SK-N-SH treated with all-trans-retinoic acid at 6 μM for 48 hours (cell line): ENCODE measurements at regions not wholly inside any gene's neighbourhood (a gene's known extent, or its start where the extent isn't known, plus 50 kb on each side); places are given as distances from the start of the nearest gene placed in this dataset.

Source experiments
- GLIS3 ChIP-seq: fragments of 250-450 bp; sonication (Bioruptor Pico); IDR thresholded peaks from 2 replicates; pipeline ENCODE4 v1.5.0; 2020; ENCODE audit warnings: mild to moderate bottlenecking, moderate library complexity
- RARB ChIP-seq: fragments of 250-450 bp; sonication (Bioruptor Pico); IDR thresholded peaks from 2 replicates; pipeline ENCODE4 v1.8.0; 2021; ENCODE audit warnings: mild to moderate bottlenecking, moderate library complexity
- TCF4 ChIP-seq: fragments of 250-450 bp; sonication (Bioruptor Pico); IDR thresholded peaks from 2 replicates; pipeline ENCODE4 v1.8.0; 2021; ENCODE audit warnings: mild to moderate bottlenecking, moderate library complexity, borderline replicate concordance
- ZFP3 ChIP-seq: fragments of 250-450 bp; sonication (Bioruptor Pico); IDR thresholded peaks from 2 replicates; pipeline ENCODE4 v1.5.0; 2020; ENCODE audit warnings: mild to moderate bottlenecking, moderate library complexity
- ZFP30 ChIP-seq: fragments of 450-650 bp; formaldehyde crosslinking; IDR thresholded peaks from 2 replicates; pipeline ENCODE4 v1.5.0; 2022; ENCODE audit warnings: mild to moderate bottlenecking, moderate library complexity
- ZNF8 ChIP-seq: fragments of 450-650 bp; formaldehyde crosslinking; IDR thresholded peaks from 2 replicates; pipeline ENCODE4 v1.5.0; 2020; ENCODE audit warnings: mild to moderate bottlenecking, moderate library complexity
- TF ChIP-seq, protein P1 (sequence below): fragments of 250-450 bp; sonication (Bioruptor Pico); IDR thresholded peaks from 2 replicates; pipeline ENCODE4 v1.8.0; 2020; ENCODE audit warnings: mild to moderate bottlenecking, moderate library complexity, borderline replicate concordance
- TF ChIP-seq, protein P2 (sequence below): fragments of 250-450 bp; sonication (Bioruptor Pico); IDR thresholded peaks from 2 replicates; pipeline ENCODE4 v1.5.0; 2020; ENCODE audit warnings: mild to moderate bottlenecking, moderate library complexity

DNA sequence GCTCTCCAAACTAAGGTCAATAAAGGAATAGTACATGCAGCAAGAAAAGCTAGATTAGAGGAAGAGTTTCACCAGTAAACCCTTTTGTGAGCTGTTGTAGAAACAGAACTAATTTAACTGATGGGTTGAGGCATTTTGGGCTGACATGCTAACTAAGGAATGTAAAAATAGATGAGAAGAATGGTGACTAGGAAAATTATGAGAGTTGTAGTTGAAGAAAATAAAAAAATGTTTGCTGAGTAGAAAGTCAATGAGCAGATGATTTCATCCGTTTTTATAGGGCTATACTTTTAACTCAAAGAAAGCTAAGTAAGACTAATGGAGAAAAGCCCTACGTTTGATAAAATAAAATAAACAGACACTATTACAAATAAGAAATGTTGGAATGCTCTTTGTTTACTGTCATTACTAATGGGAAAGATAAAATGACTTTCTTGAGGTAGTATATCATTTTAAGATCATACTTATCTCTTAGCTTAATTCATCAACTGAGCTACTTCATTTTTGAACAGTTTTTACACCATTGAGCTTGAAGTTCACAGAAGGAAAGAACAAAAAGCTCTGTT is 209.4 kb upstream of the DPH6 start:
- TF ChIP-seq ZFP30 (CRISPR knock-in tag) (no peak), GLIS3 (CRISPR knock-in tag) (no peak), TCF4 (CRISPR knock-in tag) (no peak), ZFP3 (CRISPR knock-in tag) (no peak), ZNF8 (CRISPR knock-in tag) (no peak), RARB (CRISPR knock-in tag) (no peak)
- TF ChIP-seq, protein P1, sequence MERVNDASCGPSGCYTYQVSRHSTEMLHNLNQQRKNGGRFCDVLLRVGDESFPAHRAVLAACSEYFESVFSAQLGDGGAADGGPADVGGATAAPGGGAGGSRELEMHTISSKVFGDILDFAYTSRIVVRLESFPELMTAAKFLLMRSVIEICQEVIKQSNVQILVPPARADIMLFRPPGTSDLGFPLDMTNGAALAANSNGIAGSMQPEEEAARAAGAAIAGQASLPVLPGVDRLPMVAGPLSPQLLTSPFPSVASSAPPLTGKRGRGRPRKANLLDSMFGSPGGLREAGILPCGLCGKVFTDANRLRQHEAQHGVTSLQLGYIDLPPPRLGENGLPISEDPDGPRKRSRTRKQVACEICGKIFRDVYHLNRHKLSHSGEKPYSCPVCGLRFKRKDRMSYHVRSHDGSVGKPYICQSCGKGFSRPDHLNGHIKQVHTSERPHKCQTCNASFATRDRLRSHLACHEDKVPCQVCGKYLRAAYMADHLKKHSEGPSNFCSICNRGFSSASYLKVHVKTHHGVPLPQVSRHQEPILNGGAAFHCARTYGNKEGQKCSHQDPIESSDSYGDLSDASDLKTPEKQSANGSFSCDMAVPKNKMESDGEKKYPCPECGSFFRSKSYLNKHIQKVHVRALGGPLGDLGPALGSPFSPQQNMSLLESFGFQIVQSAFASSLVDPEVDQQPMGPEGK (CRISPR knock-in tag), result no peak
- TF ChIP-seq, protein P2, sequence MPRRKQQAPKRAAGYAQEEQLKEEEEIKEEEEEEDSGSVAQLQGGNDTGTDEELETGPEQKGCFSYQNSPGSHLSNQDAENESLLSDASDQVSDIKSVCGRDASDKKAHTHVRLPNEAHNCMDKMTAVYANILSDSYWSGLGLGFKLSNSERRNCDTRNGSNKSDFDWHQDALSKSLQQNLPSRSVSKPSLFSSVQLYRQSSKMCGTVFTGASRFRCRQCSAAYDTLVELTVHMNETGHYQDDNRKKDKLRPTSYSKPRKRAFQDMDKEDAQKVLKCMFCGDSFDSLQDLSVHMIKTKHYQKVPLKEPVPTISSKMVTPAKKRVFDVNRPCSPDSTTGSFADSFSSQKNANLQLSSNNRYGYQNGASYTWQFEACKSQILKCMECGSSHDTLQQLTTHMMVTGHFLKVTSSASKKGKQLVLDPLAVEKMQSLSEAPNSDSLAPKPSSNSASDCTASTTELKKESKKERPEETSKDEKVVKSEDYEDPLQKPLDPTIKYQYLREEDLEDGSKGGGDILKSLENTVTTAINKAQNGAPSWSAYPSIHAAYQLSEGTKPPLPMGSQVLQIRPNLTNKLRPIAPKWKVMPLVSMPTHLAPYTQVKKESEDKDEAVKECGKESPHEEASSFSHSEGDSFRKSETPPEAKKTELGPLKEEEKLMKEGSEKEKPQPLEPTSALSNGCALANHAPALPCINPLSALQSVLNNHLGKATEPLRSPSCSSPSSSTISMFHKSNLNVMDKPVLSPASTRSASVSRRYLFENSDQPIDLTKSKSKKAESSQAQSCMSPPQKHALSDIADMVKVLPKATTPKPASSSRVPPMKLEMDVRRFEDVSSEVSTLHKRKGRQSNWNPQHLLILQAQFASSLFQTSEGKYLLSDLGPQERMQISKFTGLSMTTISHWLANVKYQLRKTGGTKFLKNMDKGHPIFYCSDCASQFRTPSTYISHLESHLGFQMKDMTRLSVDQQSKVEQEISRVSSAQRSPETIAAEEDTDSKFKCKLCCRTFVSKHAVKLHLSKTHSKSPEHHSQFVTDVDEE (CRISPR knock-in tag), result no peak
